HG03457 (cell line): ENCODE measurements at regions not wholly inside any gene's neighbourhood (a gene's known extent, or its start where the extent isn't known, plus 50 kb on each side); places are given as distances from the start of the nearest gene placed in this dataset.
"Not testable (repeated sequence)": the region's sequence is repeated elsewhere in the genome, so short reads cannot be mapped to it uniquely, and the experiment has no call there.

Experiments
- ATAC-seq: cut with Tn5 transposase; IDR thresholded peaks from one replicate; pipeline ENCODE4 v1.9.1; 2021; ENCODE audit warnings: moderate number of reproducible peaks; ENCODE audit not compliant: unreplicated experiment

GRCh38 chr3:110957247-110958025, 114.2 kb upstream of the NECTIN3 start:
- no peak for ATAC-seq

GRCh38 chr3:110958313-110959147, 113.1 kb upstream of the NECTIN3 start:
- no peak for ATAC-seq

- no peak for ATAC-seq
Observed at GRCh38 chr3:110965976-110966375, 105.6 kb upstream of the NECTIN3 start.

DNA sequence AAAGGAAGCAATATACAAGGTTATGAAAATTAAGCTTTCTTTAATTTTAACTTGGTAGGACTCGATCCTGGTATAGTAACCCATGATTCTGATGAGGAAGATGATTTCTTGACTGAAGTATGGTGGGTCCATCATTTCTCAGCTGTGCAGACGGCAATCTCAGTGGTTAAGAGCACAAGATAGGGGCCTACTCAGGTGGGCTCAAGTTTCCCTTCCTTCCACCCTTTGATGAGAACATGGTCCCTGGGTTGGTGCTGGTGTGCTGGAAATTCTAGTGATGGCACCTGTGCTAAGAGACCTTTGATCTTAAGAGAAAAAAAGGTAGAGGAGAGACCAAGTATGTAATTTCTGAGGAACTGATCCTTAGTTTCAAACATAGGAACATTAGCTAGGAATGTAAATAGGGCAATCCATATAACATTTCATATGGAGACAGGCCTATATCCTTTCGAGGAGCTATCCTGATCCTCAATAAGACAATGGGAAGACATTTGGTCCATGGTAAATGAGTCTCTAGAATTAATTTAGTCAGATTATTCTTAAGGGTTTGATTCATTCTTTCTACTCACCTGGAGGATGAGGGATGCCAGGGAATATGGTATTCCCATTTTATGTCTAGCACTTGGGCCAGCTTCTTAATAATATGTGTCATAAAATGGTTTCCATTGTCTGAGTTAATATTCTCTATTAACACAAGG, 104.5 kb upstream of the NECTIN3 start:
- ATAC-seq: no peak

DNA sequence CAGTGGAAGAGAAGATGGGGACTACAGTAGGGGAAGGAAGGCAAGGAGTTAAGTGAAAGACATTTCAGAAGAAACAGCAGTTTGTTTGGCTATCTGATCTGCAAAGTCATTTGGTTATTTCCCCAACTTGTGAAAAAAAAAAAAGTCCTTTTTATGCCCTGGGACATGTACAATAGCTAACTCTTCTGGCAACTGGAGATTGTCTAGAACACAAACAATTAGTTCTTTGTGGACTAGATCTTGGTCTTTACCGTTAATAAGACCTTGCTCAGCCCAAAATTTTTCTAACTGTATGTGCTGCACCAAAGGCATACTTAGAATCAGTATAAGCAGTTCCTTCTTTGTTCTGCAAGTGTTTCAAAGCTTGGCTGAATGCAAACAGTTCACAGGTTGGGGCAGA, 103.5 kb upstream of the NECTIN3 start:
- ATAC-seq: no peak

GRCh38 chr3:110969229-110970211, 102.1 kb upstream of the NECTIN3 start:
- no peak for ATAC-seq

DNA sequence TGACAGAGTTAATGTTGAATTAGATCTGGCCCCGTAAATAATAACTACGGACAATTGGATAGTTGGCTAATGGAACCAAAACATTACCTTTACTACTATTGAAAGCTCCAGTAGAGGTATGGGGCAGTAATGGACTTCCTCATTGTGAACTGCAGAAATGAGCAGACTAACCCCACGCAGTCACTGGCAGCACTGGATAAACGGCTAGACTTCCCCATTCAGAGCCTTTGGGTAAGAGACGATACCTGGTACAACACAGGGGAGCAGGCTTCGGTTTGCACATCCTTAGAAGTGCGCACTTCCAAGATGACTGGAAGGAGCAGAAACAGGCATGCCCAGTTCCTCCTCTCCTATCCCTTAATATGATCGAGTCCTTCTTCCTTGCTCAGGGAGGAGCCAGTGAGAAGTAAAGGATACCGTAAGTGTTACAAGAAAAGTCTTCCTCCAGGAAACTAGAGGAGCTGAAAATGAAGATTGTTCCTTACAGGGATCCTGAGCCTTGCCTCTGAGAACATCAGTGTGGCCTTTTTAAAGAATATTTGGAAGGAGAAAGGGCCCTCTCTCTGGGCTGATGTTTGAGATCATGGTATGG, 100.5 kb upstream of the NECTIN3 start:
- ATAC-seq: no peak

- ATAC-seq: no peak
Observed at GRCh38 chr3:110973263-110973895, 98.2 kb upstream of the NECTIN3 start.

DNA sequence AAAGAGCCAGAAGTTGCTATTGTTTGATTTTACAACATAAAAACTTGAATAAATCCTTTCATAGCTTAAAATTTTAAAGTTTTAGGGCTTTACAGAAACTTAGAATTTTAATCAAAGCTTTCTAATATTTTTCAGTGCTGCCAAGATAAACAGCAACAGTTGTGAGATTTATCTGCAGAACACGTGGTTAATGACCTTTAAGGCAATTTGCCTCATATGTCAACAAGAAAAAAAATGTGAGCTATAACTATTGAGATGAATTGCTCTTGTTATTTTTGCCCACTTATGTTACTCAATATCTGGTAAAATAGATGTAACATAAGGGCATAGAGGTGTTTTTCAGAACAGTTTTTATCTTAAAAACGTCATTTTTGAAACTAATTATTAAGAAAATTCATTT, 96.7 kb upstream of the NECTIN3 start:
- no peak for ATAC-seq

DNA sequence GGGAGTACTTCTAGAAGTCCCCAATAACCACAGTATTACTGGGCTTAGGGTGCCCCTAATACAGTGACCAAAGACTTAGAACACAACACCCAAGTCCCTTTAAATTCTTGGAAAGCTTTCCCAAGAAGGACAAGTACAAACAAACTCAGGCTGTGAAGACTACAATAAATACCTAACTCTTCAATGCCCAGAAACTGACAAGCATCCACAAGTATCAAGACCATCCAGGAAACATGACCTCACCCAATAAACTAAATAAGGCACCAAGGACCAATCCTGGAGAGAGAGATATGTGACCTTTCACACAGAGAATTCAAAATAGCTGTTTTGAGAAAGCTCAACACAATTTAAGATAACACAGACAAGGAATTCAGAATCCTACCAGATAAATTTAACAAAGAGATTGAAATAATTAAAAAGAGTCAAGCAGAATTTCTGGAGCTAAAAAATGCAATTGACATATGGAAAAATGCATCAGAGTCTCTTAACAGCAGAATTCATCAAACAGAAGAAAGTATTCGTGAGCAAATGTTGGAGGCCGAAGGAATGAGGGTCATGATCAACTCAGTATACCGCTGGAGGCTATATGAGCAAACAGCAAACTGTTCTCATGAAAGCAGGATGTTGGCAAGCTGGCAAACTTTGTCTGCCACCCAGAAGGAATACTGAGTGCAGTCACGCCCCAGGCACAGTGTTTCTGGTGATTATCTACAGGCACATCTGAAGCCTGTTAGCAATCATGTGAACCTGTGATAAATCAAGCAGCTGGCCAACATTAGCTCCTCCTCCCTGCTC, 87.0 kb upstream of the NECTIN3 start:
- no peak for ATAC-seq

GRCh38 chr3:110989446-110989845, 82.2 kb upstream of the NECTIN3 start:
- ATAC-seq: no peak

DNA sequence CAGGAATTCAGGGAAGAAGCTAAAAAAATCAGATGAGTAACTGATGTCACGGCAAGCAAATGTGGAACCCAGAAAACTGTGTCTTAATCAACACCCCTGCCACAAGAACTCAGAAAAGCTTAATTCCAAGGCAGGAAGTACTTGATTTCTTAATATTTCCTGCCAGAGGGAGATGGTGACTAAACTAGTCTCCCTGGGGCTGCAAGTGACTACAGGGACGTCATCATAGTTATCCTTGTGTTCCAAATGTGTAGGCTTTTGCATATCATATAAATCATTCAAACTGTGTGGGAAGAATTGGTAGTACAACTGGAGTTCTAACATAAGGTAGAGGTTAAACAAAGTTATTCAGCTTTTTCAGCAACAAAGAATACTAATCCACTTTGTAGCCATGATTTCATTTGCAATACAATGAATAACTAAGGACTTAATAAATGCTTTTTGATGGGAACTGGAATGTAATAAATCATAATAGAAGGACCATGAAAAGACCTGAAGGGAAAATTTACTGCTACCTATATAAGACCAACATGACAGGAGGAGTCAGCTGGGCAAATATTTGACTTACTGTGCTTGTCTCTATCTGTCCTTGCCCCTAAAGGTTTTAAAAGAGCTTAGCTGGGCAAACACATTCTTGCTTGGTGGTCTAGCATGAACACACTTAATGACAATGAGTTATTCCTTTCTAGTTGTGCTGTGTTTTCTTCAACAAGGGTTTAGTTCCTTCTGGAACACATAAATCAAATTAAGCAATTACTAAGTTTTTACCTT, 76.0 kb upstream of the NECTIN3 start:
- ATAC-seq: no peak

GRCh38 chr3:110998766-110999165, 72.8 kb upstream of the NECTIN3 start:
- ATAC-seq: not testable (repeated sequence)

- not testable (repeated sequence) for ATAC-seq
Observed at GRCh38 chr3:111006485-111006884, 65.1 kb upstream of the NECTIN3 start.

DNA sequence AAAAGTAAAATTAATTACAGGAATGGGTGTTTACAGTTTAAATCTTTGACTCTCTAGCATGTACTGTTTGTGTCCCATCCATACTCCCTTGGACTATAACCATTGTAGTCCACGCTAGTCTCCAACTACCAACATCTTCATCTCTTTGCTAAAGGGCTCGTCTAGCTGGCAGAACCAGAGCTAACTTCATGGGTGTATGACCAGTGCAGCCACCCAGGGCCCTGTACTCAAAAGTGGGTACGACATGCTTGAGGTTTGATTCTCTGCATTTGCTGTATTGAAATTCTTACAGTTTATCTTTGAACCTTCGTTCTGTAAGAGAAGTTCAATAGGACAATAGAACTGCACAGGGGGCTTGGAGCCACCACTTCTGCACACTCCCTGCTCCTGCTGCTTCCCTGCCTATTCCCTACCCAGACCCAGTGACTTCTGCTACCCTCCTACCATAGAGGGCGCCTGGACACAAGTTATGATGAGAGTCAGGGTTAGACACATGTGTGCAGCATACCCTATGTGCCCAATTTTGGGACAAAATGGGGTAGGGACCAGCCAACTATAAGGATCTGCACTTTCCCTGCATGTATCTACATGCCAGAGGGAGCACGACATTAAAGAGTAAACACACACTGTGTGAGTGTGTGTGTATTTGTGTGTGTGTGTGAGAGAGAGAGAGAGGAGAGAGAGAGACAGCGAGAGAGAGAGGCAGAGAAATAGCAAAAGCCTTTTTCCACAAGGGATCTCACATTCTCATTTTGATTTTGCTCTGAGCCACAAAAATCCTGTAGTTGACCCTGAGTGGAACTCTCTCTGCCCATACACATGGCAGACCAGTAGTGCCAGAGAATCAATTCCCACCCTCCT, 59.0 kb upstream of the NECTIN3 start:
- ATAC-seq: no peak
